ENCODE measurements at regions not wholly inside any gene's neighbourhood (a gene's known extent, or its start where the extent isn't known, plus 50 kb on each side); places are given as distances from the start of the nearest gene placed in this dataset.
"Not testable (repeated sequence)": the region's sequence is repeated elsewhere in the genome, so short reads cannot be mapped to it uniquely, and the experiment has no call there.

DNA sequence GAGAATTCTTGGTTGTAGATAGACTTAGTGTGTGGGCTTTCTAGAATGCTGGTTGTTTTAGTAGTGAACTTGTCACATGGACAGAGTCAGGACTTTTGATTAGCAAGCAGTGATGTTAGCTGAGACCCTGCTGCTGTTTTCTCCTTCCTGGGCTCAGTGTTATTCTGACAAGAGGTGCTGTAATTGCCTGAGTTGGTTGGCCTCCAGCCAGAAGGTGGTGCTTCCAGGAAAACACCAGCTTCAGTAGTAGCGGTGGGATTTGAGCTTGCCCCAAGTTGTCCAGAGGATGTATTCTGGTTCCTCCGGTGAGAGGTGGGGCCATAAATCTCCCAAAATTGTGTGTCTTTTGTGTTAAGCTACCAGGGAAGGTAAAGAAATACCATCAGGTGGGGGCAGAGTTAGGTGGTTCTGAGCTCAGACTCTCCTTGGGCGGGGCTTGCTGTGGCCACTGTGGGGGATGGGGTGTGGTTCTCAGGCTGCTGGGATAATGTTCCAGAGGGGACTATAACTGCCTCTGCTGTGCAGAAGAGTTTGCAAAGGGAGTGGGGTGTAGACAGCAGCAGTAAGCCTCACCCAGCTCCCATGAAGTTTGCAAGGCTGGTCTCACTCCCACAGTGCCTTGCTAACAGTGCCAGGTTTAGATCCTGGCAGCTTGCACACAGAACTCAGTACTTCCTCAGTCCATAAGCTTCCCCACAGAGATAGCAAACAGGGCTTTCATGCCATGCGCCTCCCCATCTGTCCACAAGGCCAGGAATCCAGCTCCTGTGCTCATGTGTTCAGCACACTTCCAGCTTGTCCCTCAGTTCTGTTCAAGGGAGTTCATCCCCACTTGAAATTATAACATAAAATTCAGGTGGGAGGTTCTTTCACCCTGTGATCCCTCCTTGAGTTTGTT, 278.4 kb upstream of the PTCHD4 start:
- TF ChIP-seq, protein P1, sequence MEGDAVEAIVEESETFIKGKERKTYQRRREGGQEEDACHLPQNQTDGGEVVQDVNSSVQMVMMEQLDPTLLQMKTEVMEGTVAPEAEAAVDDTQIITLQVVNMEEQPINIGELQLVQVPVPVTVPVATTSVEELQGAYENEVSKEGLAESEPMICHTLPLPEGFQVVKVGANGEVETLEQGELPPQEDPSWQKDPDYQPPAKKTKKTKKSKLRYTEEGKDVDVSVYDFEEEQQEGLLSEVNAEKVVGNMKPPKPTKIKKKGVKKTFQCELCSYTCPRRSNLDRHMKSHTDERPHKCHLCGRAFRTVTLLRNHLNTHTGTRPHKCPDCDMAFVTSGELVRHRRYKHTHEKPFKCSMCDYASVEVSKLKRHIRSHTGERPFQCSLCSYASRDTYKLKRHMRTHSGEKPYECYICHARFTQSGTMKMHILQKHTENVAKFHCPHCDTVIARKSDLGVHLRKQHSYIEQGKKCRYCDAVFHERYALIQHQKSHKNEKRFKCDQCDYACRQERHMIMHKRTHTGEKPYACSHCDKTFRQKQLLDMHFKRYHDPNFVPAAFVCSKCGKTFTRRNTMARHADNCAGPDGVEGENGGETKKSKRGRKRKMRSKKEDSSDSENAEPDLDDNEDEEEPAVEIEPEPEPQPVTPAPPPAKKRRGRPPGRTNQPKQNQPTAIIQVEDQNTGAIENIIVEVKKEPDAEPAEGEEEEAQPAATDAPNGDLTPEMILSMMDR (IDR thresholded peaks at IDR 0.05), result no peak
- no peaks in the 10 kb centered on the region for H3K27me3 ChIP-seq
- H3K36me3 ChIP-seq, result no peaks in the 10 kb centered on the region
- peaks cover 0 to 13% of the 10 kb centered on the region in 2 donors for H3K9me3 ChIP-seq
- H3K4me1 ChIP-seq, result no peaks in the 10 kb centered on the region
- DNase-seq (ENCODE audit: low spot score), result no peak
- H3K27ac ChIP-seq, result no peak overlapping the region
- H3K4me3 ChIP-seq, result no peak overlapping the region

DNA sequence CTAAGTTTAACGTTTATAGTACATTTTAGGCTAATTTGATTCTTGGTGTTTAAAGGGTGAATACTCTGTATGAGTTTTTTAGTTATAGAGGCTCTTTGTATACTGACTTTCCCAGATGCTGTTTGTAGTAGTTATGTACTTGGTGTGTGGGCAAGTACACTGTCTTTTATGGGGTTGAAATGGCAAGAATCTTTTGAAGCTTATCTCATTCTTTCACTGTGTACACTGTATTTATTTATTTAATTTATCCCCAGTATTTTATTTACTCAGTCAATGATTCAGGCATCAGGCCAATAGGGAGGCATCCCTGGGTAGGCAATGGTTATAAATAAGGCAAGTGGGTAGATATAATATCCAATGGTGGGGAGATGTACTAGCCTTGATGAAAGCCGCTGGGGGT, 277.0 kb upstream of the PTCHD4 start:
- Histone ChIP-seq H3K36me3 (no peaks in the 10 kb centered on the region), H3K9me3 (peaks cover 0 to 8% of the 10 kb centered on the region in 2 donors), H3K4me3 (no peak overlapping the region), H3K27me3 (no peaks in the 10 kb centered on the region), H3K27ac (no peak overlapping the region), H3K4me1 (no peaks in the 10 kb centered on the region)
- no peak for DNase-seq (ENCODE audit: low spot score)
- TF ChIP-seq, protein P1 (IDR thresholded peaks at IDR 0.05), result no peak

DNA sequence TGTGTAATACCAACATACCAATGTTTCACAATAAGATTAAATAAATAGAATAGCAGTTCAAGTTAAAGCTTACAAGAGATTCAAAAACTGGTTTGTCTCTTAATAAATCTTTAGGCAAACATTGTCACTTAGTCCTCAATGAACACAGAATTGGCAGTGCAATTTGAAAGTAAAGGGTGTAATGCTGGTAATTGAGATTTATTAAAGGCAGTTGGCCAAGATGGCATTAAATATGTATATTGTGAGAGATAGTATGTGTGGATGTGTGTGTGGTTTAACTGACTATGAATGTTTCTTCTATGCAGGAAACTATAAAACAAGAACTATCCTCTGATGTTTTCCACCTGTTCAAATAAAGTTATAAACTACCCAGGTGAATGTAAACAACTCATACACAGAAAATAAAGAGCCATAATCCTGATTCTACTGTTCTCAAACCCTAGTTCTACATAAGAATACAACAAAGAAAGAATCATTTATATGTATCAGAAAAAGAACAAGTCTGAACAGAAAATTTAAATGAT, 267.9 kb upstream of the PTCHD4 start:
- Histone ChIP-seq H3K36me3 (no peaks in the 10 kb centered on the region), H3K9me3 (peaks cover 0 to 5% of the 10 kb centered on the region in 2 donors), H3K4me3 (no peak overlapping the region), H3K27me3 (no peaks in the 10 kb centered on the region), H3K4me1 (no peaks in the 10 kb centered on the region), H3K27ac (no peak overlapping the region)
- TF ChIP-seq, protein P1 (IDR thresholded peaks at IDR 0.05), result no peak
- DNase-seq (ENCODE audit: low spot score), result no peak

DNA sequence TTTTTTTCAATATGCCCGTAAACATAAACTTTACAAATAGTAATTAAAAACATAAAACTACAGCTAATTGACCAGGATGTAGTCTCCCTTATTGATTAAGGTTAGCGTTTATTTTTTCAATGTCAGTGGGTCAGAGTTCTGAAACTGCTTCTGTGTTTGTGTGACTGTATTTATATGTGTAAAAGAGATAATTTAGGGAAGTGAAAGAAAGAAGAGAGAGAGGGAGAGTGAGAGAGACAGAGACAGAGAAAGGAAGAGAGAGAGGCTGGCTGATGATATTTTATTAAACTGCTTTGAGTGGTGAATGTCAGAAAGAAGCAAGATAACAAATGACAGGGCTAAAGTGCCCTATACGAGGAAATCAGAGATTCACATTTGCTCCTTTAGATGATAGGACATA, 266.1 kb upstream of the PTCHD4 start:
- no peak overlapping the region for H3K27ac ChIP-seq

DNA sequence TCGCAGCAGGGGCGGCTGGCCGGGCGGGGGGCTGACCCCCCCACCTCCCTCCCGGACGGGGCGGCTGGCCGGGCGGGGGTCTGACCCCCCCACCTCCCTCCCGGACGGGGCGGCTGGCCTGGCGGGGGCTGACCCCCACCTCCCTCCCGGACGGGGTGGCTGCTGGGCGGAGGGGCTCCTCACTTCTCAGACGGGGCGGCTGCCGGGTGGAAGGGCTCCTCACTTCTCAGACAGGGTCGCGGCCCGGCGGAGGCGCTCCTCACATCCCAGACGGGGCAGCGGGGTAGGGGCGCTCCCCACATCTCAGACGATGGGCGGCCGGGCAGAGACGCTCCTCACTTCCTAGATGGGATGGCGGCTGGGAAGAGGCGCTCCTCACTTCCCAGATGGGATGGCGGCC, 260.2 kb upstream of the PTCHD4 start:
- DNase-seq (ENCODE audit: low spot score); H3K36me3 ChIP-seq; H3K27me3 ChIP-seq; H3K4me1 ChIP-seq; H3K27ac ChIP-seq; H3K4me3 ChIP-seq; H3K9me3 ChIP-seq: not testable (repeated sequence)

More for the DNA sequence above, 266.1 kb upstream of the PTCHD4 start:
- H3K4me1 ChIP-seq, result no peaks in the 10 kb centered on the region
- no peak overlapping the region for H3K4me3 ChIP-seq
- DNase-seq (ENCODE audit: low spot score), result no peak
- TF ChIP-seq, protein P1 (IDR thresholded peaks at IDR 0.05), result no peak
- H3K9me3 ChIP-seq, result no peaks in the 10 kb centered on the region
- no peaks in the 10 kb centered on the region for H3K27me3 ChIP-seq
- no peaks in the 10 kb centered on the region for H3K36me3 ChIP-seq

DNA sequence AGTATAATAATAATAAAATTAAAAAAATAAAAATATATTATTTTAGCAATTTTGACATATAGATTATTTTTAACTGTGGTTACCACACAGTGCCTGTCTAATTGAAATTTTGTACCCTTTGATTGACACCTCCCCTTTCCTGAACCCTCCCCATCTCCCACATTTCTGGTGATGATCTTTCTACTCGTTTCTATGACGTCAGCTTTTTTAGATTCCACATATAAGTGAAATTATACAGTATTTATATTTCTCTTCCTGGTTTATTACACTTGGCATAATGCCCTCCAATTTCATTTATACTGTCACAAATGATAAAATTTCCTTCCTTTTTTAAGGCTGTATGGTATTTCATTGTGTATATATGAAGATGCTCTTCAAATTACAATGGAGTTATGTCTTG, 258.1 kb upstream of the PTCHD4 start:
- Histone ChIP-seq H3K27me3 (no peaks in the 10 kb centered on the region), H3K27ac (no peak overlapping the region), H3K4me1 (no peaks in the 10 kb centered on the region), H3K9me3 (peaks cover 0 to 4% of the 10 kb centered on the region in 2 donors), H3K36me3 (no peaks in the 10 kb centered on the region), H3K4me3 (no peak overlapping the region)
- no peak for DNase-seq (ENCODE audit: low spot score)
- TF ChIP-seq, protein P1 (IDR thresholded peaks at IDR 0.05), result no peak
